Activated CD4-positive, alpha-beta memory T cell treated with anti-CD3 and anti-CD28 coated beads for 36 hours (primary cell): ENCODE measurements at regions not wholly inside any gene's neighbourhood (a gene's known extent, or its start where the extent isn't known, plus 50 kb on each side); places are given as distances from the start of the nearest gene placed in this dataset.
"Not testable (repeated sequence)": the region's sequence is repeated elsewhere in the genome, so short reads cannot be mapped to it uniquely, and the experiment has no call there.

Source experiments
- CTCF ChIA-PET: fragments of 350-600 bp; sonication (Branson Sonifier 250); formaldehyde crosslinking; loops from one replicate; lab custom pipeline; 2021; ENCODE audit warnings: antibody characterized with exemption, inconsistent platforms; lab: Charles Lee
- POLR2A ChIA-PET: fragments of 350-600 bp; sonication (Branson Sonifier 250); formaldehyde crosslinking; loops from one replicate; lab custom pipeline; 2021; ENCODE audit warnings: antibody characterized with exemption; lab: Charles Lee
- DNase-seq: peaks from one replicate; pipeline ENCODE4 v3.0.0-alpha.2; 2020
- H3K27ac Mint-ChIP-seq: one replicate; pipeline ENCODE4 v1.8.0; 2021; ENCODE audit warnings: mixed read lengths
- H3K27me3 Mint-ChIP-seq: one replicate; pipeline ENCODE4 v1.8.0; 2021; ENCODE audit warnings: mixed read lengths
- H3K36me3 Mint-ChIP-seq: one replicate; pipeline ENCODE4 v1.8.0; 2021; ENCODE audit warnings: mixed read lengths
- H3K4me1 Mint-ChIP-seq: one replicate; pipeline ENCODE4 v1.8.0; 2021; ENCODE audit warnings: low read depth, mixed read lengths
- H3K4me3 Mint-ChIP-seq: one replicate; pipeline ENCODE4 v1.8.0; 2021; ENCODE audit warnings: mild to moderate bottlenecking, mixed read lengths
- H3K9me3 Mint-ChIP-seq: one replicate; pipeline ENCODE4 v1.8.0; 2021; ENCODE audit warnings: mixed read lengths
- intact Hi-C: fragments of 100-400 bp; cut with micrococcal nuclease; formaldehyde crosslinking; loops from one replicate; pipeline ENCODE4 v1.15.1; 2023

- ChIA-PET CTCF (no interaction called here), POLR2A (no interaction called here)
- no peaks in the 10 kb centered on the region for H3K9me3 Mint-ChIP-seq
- DNase-seq = no peak
- no peaks in the 10 kb centered on the region for H3K27me3 Mint-ChIP-seq
- no peaks in the 10 kb centered on the region for H3K4me1 Mint-ChIP-seq
- intact Hi-C loops = no loop called here
- H3K27ac Mint-ChIP-seq = no peak overlapping the region
- no peaks in the 10 kb centered on the region for H3K36me3 Mint-ChIP-seq
- H3K4me3 Mint-ChIP-seq = no peak overlapping the region
These were observed 340.9 kb downstream of the SOX9 start for GRCh38 chr17:72461757-72462156.

GRCh38 chr17:72462407-72462806 lies 341.6 kb downstream of the SOX9 start:
- DNase-seq = no peak
- no peak overlapping the region for H3K4me3 Mint-ChIP-seq
- ChIA-PET CTCF (no interaction called here), POLR2A (no interaction called here)
- H3K27me3 Mint-ChIP-seq = no peaks in the 10 kb centered on the region
- no peaks in the 10 kb centered on the region for H3K36me3 Mint-ChIP-seq
- H3K4me1 Mint-ChIP-seq = no peaks in the 10 kb centered on the region
- no peak overlapping the region for H3K27ac Mint-ChIP-seq
- no peaks in the 10 kb centered on the region for H3K9me3 Mint-ChIP-seq
- intact Hi-C loops = no loop called here

- no peaks in the 10 kb centered on the region for H3K4me1 Mint-ChIP-seq
- no peaks in the 10 kb centered on the region for H3K27me3 Mint-ChIP-seq
- POLR2A ChIA-PET = no interaction called here
- CTCF ChIA-PET = no interaction called here
- H3K36me3 Mint-ChIP-seq = no peaks in the 10 kb centered on the region
- intact Hi-C loops = no loop called here
- no peak overlapping the region for H3K27ac Mint-ChIP-seq
- no peaks in the 10 kb centered on the region for H3K9me3 Mint-ChIP-seq
- DNase-seq = no peak
- H3K4me3 Mint-ChIP-seq = no peak overlapping the region
These were observed 342.0 kb downstream of the SOX9 start for GRCh38 chr17:72462814-72463213.

- no peak overlapping the region for H3K27ac Mint-ChIP-seq
- no peaks in the 10 kb centered on the region for H3K36me3 Mint-ChIP-seq
- no peaks in the 10 kb centered on the region for H3K27me3 Mint-ChIP-seq
- ChIA-PET CTCF (no interaction called here), POLR2A (no interaction called here)
- intact Hi-C loops = no loop called here
- no peaks in the 10 kb centered on the region for H3K4me1 Mint-ChIP-seq
- no peaks in the 10 kb centered on the region for H3K9me3 Mint-ChIP-seq
- no peak for DNase-seq
- no peak overlapping the region for H3K4me3 Mint-ChIP-seq
These were observed 342.7 kb downstream of the SOX9 start for GRCh38 chr17:72463287-72464102.

GRCh38 chr17:72464221-72464620 lies 343.4 kb downstream of the SOX9 start:
- POLR2A ChIA-PET, intact Hi-C loops, CTCF ChIA-PET, H3K27me3 Mint-ChIP-seq, H3K4me3 Mint-ChIP-seq, H3K27ac Mint-ChIP-seq, H3K36me3 Mint-ChIP-seq, DNase-seq, H3K9me3 Mint-ChIP-seq, H3K4me1 Mint-ChIP-seq: not testable (repeated sequence)

GRCh38 chr17:72465191-72466024 lies 344.6 kb downstream of the SOX9 start:
- Mint-ChIP-seq H3K36me3 (no peaks in the 10 kb centered on the region), H3K9me3 (no peaks in the 10 kb centered on the region), H3K4me1 (no peaks in the 10 kb centered on the region), H3K27me3 (no peaks in the 10 kb centered on the region), H3K27ac (no peak overlapping the region), H3K4me3 (no peak overlapping the region)
- POLR2A ChIA-PET = no interaction called here
- DNase-seq = no peak
- intact Hi-C loops = no loop called here
- CTCF ChIA-PET = no interaction called here

GRCh38 chr17:72466199-72466598 lies 345.4 kb downstream of the SOX9 start:
- no peak for DNase-seq
- POLR2A ChIA-PET = no interaction called here
- Mint-ChIP-seq H3K9me3 (no peaks in the 10 kb centered on the region), H3K36me3 (no peaks in the 10 kb centered on the region), H3K27me3 (no peaks in the 10 kb centered on the region), H3K4me1 (no peaks in the 10 kb centered on the region), H3K4me3 (no peak overlapping the region), H3K27ac (no peak overlapping the region)
- CTCF ChIA-PET = no interaction called here
- intact Hi-C loops = no loop called here

GRCh38 chr17:72466606-72467005 lies 345.8 kb downstream of the SOX9 start:
- H3K27ac Mint-ChIP-seq = no peak overlapping the region
- intact Hi-C loops = no loop called here
- no peaks in the 10 kb centered on the region for H3K4me1 Mint-ChIP-seq
- CTCF ChIA-PET = no interaction called here
- POLR2A ChIA-PET = no interaction called here
- no peak for DNase-seq
- no peaks in the 10 kb centered on the region for H3K9me3 Mint-ChIP-seq
- H3K4me3 Mint-ChIP-seq = no peak overlapping the region
- no peaks in the 10 kb centered on the region for H3K27me3 Mint-ChIP-seq
- no peaks in the 10 kb centered on the region for H3K36me3 Mint-ChIP-seq

- Mint-ChIP-seq H3K27me3 (peaks cover 2% of the 10 kb centered on the region), H3K4me1 (no peaks in the 10 kb centered on the region), H3K27ac (no peak overlapping the region), H3K36me3 (no peaks in the 10 kb centered on the region), H3K9me3 (no peaks in the 10 kb centered on the region), H3K4me3 (no peak overlapping the region)
- DNase-seq = no peak
- intact Hi-C loops = no loop called here
- POLR2A ChIA-PET = no interaction called here
- CTCF ChIA-PET = no interaction called here
These were observed 347.2 kb downstream of the SOX9 start for GRCh38 chr17:72467841-72468653.

GRCh38 chr17:72468841-72469240 lies 348.0 kb downstream of the SOX9 start:
- Mint-ChIP-seq H3K36me3 (no peaks in the 10 kb centered on the region), H3K4me1 (no peaks in the 10 kb centered on the region), H3K27ac (no peak overlapping the region), H3K27me3 (peaks cover 2% of the 10 kb centered on the region), H3K9me3 (no peaks in the 10 kb centered on the region), H3K4me3 (no peak overlapping the region)
- intact Hi-C loops = no loop called here
- POLR2A ChIA-PET = no interaction called here
- DNase-seq = no peak
- CTCF ChIA-PET = no interaction called here

- ChIA-PET CTCF (no interaction called here), POLR2A (no interaction called here)
- Mint-ChIP-seq H3K27me3 (peaks cover 2% of the 10 kb centered on the region), H3K4me3 (no peak overlapping the region), H3K27ac (no peak overlapping the region), H3K4me1 (no peaks in the 10 kb centered on the region), H3K9me3 (peaks cover 7% of the 10 kb centered on the region), H3K36me3 (no peaks in the 10 kb centered on the region)
- no peak for DNase-seq
- intact Hi-C loops = no loop called here
These were observed 349.4 kb downstream of the SOX9 start for GRCh38 chr17:72470121-72470705.

GRCh38 chr17:72470734-72471133 lies 349.9 kb downstream of the SOX9 start:
- Mint-ChIP-seq H3K9me3 (peaks cover 7% of the 10 kb centered on the region), H3K27ac (no peak overlapping the region), H3K27me3 (peaks cover 2% of the 10 kb centered on the region), H3K4me3 (no peak overlapping the region), H3K36me3 (no peaks in the 10 kb centered on the region), H3K4me1 (no peaks in the 10 kb centered on the region)
- intact Hi-C loops = no loop called here
- ChIA-PET POLR2A (no interaction called here), CTCF (no interaction called here)
- DNase-seq = no peak
